SK-N-SH treated with all-trans-retinoic acid at 6 μM for 48 hours (cell line): ENCODE measurements at regions not wholly inside any gene's neighbourhood (a gene's known extent, or its start where the extent isn't known, plus 50 kb on each side); places are given as distances from the start of the nearest gene placed in this dataset.

ENCODE experiments used
- ATAC-seq: fragments of 200-7000 bp; cut with Tn5 transposase; 3 replicates; pipeline ENCODE4 v1.9.1; 2020; ENCODE audit warnings: mild to moderate bottlenecking, moderate library complexity
- ARNTL ChIP-seq: fragments of 450-650 bp; formaldehyde crosslinking; IDR thresholded peaks from 2 replicates; pipeline ENCODE4 v1.5.0; 2020; ENCODE audit warnings: low read depth, mild to moderate bottlenecking, moderate library complexity, borderline replicate concordance
- BACH2 ChIP-seq: fragments of 250-450 bp; sonication (Bioruptor Pico); IDR thresholded peaks from 2 replicates; pipeline ENCODE4 v1.9.0; 2021; ENCODE audit warnings: mild to moderate bottlenecking, borderline replicate concordance
- CSDC2 ChIP-seq: fragments of 250-450 bp; sonication (Bioruptor Pico); IDR thresholded peaks from 2 replicates; pipeline ENCODE4 v1.5.0; 2020; ENCODE audit warnings: mild to moderate bottlenecking, moderate library complexity
- ESRRG ChIP-seq: fragments of 250-450 bp; sonication (Bioruptor Pico); IDR thresholded peaks from 2 replicates; pipeline ENCODE4 v1.6.1; 2021; ENCODE audit warnings: mild to moderate bottlenecking
- GLIS3 ChIP-seq: fragments of 250-450 bp; sonication (Bioruptor Pico); IDR thresholded peaks from 2 replicates; pipeline ENCODE4 v1.5.0; 2020; ENCODE audit warnings: mild to moderate bottlenecking, moderate library complexity
- ISL1 ChIP-seq: fragments of 250-450 bp; sonication (Bioruptor Pico); IDR thresholded peaks from 2 replicates; pipeline ENCODE4 v2.1.2; 2022; ENCODE audit warnings: mild to moderate bottlenecking, moderate library complexity
- OSR1 ChIP-seq: fragments of 250-450 bp; sonication (Bioruptor Pico); IDR thresholded peaks from 2 replicates; pipeline ENCODE4 v1.8.0; 2022; ENCODE audit warnings: moderate library complexity, mild to moderate bottlenecking, inconsistent platforms
- PPARA ChIP-seq: fragments of 250-450 bp; sonication (Bioruptor Pico); IDR thresholded peaks from 2 replicates; pipeline ENCODE4 v1.5.0; 2020; ENCODE audit warnings: mild to moderate bottlenecking, borderline replicate concordance
- RARB ChIP-seq: fragments of 250-450 bp; sonication (Bioruptor Pico); IDR thresholded peaks from 2 replicates; pipeline ENCODE4 v1.8.0; 2021; ENCODE audit warnings: mild to moderate bottlenecking, moderate library complexity
- SNAI2 ChIP-seq: fragments of 250-450 bp; sonication (Bioruptor Pico); IDR thresholded peaks from 2 replicates; pipeline ENCODE4 v1.5.0; 2020; ENCODE audit warnings: mild to moderate bottlenecking, moderate library complexity
- TCF4 ChIP-seq: fragments of 250-450 bp; sonication (Bioruptor Pico); IDR thresholded peaks from 2 replicates; pipeline ENCODE4 v1.8.0; 2021; ENCODE audit warnings: mild to moderate bottlenecking, moderate library complexity, borderline replicate concordance
- TOX ChIP-seq: fragments of 250-450 bp; sonication (Bioruptor Pico); IDR thresholded peaks from 2 replicates; pipeline ENCODE4 v1.8.0; 2021; ENCODE audit warnings: mild to moderate bottlenecking, moderate library complexity, borderline replicate concordance
- ZC3H10 ChIP-seq: fragments of 250-450 bp; sonication (Bioruptor Pico); IDR thresholded peaks from 2 replicates; pipeline ENCODE4 v1.5.1; 2021; ENCODE audit warnings: mild to moderate bottlenecking, moderate library complexity
- ZFP3 ChIP-seq: fragments of 250-450 bp; sonication (Bioruptor Pico); IDR thresholded peaks from 2 replicates; pipeline ENCODE4 v1.5.0; 2020; ENCODE audit warnings: mild to moderate bottlenecking, moderate library complexity
- ZFP30 ChIP-seq: fragments of 450-650 bp; formaldehyde crosslinking; IDR thresholded peaks from 2 replicates; pipeline ENCODE4 v1.5.0; 2022; ENCODE audit warnings: mild to moderate bottlenecking, moderate library complexity
- ZNF565 ChIP-seq: fragments of 450-650 bp; formaldehyde crosslinking; conservative IDR thresholded peaks from 2 replicates; pipeline ENCODE4 v1.5.0; 2020; ENCODE audit warnings: low read depth, mild to moderate bottlenecking, moderate library complexity
- ZNF70 ChIP-seq: fragments of 450-650 bp; formaldehyde crosslinking; IDR thresholded peaks from 2 replicates; pipeline ENCODE4 v1.5.0; 2020; ENCODE audit warnings: mild to moderate bottlenecking, moderate library complexity
- ZNF8 ChIP-seq: fragments of 450-650 bp; formaldehyde crosslinking; IDR thresholded peaks from 2 replicates; pipeline ENCODE4 v1.5.0; 2020; ENCODE audit warnings: mild to moderate bottlenecking, moderate library complexity
- TF ChIP-seq, protein P1 (sequence below): fragments of 250-450 bp; sonication (Bioruptor Pico); IDR thresholded peaks from 2 replicates; pipeline ENCODE4 v1.8.0; 2021; ENCODE audit warnings: low read depth, mild to moderate bottlenecking, moderate library complexity, borderline replicate concordance
- TF ChIP-seq, protein P2 (sequence below): fragments of 250-450 bp; sonication (Bioruptor Pico); IDR thresholded peaks from 2 replicates; pipeline ENCODE4 v1.5.1; 2020; ENCODE audit warnings: low read depth, mild to moderate bottlenecking, moderate library complexity
- TF ChIP-seq, protein P3 (sequence below): fragments of 250-450 bp; sonication (Bioruptor Pico); IDR thresholded peaks from 2 replicates; pipeline ENCODE4 v1.5.1; 2021; ENCODE audit warnings: mild to moderate bottlenecking, moderate library complexity
- TF ChIP-seq, protein P4 (sequence below): fragments of 250-450 bp; sonication (Bioruptor Pico); IDR thresholded peaks from 2 replicates; pipeline ENCODE4 v1.5.0; 2020; ENCODE audit warnings: mild to moderate bottlenecking, moderate library complexity

GRCh38 chr13:84263354-84264069 is 381.2 kb upstream of the SLITRK1 start:
- TF ChIP-seq, protein P1, sequence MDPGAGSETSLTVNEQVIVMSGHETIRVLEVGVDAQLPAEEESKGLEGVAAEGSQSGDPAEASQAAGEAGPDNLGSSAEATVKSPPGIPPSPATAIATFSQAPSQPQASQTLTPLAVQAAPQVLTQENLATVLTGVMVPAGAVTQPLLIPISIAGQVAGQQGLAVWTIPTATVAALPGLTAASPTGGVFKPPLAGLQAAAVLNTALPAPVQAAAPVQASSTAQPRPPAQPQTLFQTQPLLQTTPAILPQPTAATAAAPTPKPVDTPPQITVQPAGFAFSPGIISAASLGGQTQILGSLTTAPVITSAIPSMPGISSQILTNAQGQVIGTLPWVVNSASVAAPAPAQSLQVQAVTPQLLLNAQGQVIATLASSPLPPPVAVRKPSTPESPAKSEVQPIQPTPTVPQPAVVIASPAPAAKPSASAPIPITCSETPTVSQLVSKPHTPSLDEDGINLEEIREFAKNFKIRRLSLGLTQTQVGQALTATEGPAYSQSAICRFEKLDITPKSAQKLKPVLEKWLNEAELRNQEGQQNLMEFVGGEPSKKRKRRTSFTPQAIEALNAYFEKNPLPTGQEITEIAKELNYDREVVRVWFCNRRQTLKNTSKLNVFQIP: no peak
- TF ChIP-seq, protein P2, sequence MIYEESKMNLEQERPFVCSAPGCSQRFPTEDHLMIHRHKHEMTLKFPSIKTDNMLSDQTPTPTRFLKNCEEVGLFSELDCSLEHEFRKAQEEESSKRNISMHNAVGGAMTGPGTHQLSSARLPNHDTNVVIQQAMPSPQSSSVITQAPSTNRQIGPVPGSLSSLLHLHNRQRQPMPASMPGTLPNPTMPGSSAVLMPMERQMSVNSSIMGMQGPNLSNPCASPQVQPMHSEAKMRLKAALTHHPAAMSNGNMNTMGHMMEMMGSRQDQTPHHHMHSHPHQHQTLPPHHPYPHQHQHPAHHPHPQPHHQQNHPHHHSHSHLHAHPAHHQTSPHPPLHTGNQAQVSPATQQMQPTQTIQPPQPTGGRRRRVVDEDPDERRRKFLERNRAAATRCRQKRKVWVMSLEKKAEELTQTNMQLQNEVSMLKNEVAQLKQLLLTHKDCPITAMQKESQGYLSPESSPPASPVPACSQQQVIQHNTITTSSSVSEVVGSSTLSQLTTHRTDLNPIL (CRISPR knock-in tag): no peak
- TF ChIP-seq ZNF8 (CRISPR knock-in tag): no peak
- TF ChIP-seq, protein P3, sequence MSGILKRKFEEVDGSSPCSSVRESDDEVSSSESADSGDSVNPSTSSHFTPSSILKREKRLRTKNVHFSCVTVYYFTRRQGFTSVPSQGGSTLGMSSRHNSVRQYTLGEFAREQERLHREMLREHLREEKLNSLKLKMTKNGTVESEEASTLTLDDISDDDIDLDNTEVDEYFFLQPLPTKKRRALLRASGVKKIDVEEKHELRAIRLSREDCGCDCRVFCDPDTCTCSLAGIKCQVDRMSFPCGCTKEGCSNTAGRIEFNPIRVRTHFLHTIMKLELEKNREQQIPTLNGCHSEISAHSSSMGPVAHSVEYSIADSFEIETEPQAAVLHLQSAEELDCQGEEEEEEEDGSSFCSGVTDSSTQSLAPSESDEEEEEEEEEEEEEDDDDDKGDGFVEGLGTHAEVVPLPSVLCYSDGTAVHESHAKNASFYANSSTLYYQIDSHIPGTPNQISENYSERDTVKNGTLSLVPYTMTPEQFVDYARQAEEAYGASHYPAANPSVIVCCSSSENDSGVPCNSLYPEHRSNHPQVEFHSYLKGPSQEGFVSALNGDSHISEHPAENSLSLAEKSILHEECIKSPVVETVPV (CRISPR knock-in tag): no peak
- no peak for TF ChIP-seq ZNF70
- TF ChIP-seq BACH2 (CRISPR knock-in tag): no peak
- no peak for TF ChIP-seq OSR1 (CRISPR knock-in tag)
- TF ChIP-seq RARB (CRISPR knock-in tag): no peak
- TF ChIP-seq SNAI2 (CRISPR knock-in tag): no peak
- TF ChIP-seq ZNF565 (CRISPR knock-in tag): no peak
- ATAC-seq: no peak

- no peak for ATAC-seq
- no peak for TF ChIP-seq ZFP3
- TF ChIP-seq ZNF70: no peak
Observed at GRCh38 chr13:84255226-84255797, 373.0 kb upstream of the SLITRK1 start.

DNA sequence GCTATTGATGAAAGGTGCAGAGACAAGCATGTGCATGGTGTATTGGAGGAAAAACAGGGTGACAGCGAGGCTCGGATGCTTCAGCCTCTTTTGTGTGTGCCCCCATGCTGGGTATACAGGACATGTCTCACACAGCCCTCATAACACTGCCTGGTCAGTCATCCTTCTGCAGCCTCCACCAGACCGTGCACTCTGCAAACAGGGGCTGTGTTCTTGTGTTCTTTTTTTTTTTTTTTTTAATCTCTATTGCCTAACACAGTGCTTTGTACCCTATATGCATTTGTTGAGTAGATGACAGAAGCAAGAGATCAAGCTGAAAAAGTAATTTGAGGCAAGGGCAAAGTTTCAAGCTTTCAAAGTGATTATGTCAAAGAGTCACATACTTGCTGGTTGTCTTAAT is 367.2 kb upstream of the SLITRK1 start:
- no peak for TF ChIP-seq CSDC2 (CRISPR knock-in tag)
- TF ChIP-seq ISL1 (CRISPR knock-in tag): no peak
- TF ChIP-seq ESRRG: no peak
- TF ChIP-seq ZFP30 (CRISPR knock-in tag): no peak
- no peak for TF ChIP-seq ZNF8 (CRISPR knock-in tag)
- TF ChIP-seq, protein P4, sequence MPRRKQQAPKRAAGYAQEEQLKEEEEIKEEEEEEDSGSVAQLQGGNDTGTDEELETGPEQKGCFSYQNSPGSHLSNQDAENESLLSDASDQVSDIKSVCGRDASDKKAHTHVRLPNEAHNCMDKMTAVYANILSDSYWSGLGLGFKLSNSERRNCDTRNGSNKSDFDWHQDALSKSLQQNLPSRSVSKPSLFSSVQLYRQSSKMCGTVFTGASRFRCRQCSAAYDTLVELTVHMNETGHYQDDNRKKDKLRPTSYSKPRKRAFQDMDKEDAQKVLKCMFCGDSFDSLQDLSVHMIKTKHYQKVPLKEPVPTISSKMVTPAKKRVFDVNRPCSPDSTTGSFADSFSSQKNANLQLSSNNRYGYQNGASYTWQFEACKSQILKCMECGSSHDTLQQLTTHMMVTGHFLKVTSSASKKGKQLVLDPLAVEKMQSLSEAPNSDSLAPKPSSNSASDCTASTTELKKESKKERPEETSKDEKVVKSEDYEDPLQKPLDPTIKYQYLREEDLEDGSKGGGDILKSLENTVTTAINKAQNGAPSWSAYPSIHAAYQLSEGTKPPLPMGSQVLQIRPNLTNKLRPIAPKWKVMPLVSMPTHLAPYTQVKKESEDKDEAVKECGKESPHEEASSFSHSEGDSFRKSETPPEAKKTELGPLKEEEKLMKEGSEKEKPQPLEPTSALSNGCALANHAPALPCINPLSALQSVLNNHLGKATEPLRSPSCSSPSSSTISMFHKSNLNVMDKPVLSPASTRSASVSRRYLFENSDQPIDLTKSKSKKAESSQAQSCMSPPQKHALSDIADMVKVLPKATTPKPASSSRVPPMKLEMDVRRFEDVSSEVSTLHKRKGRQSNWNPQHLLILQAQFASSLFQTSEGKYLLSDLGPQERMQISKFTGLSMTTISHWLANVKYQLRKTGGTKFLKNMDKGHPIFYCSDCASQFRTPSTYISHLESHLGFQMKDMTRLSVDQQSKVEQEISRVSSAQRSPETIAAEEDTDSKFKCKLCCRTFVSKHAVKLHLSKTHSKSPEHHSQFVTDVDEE (CRISPR knock-in tag): no peak
- TF ChIP-seq GLIS3: no peak
- no peak for TF ChIP-seq ARNTL (CRISPR knock-in tag)
- no peak for TF ChIP-seq ZFP3
- TF ChIP-seq PPARA (CRISPR knock-in tag): no peak
- TF ChIP-seq, protein P2 (CRISPR knock-in tag): no peak
- TF ChIP-seq TCF4 (CRISPR knock-in tag): no peak
- TF ChIP-seq OSR1 (CRISPR knock-in tag): no peak
- TF ChIP-seq RARB (CRISPR knock-in tag): no peak
- no peak for TF ChIP-seq ZNF70
- ATAC-seq: no peak

GRCh38 chr13:84243340-84243739 is 361.1 kb upstream of the SLITRK1 start:
- ATAC-seq: no peak
- no peak for TF ChIP-seq ZNF70
- no peak for TF ChIP-seq CSDC2 (CRISPR knock-in tag)
- no peak for TF ChIP-seq ZNF565 (CRISPR knock-in tag)
- no peak for TF ChIP-seq ZFP3
- TF ChIP-seq TOX: no peak
- TF ChIP-seq, protein P3 (CRISPR knock-in tag): no peak
- TF ChIP-seq BACH2 (CRISPR knock-in tag): no peak
- TF ChIP-seq OSR1 (CRISPR knock-in tag): no peak
- no peak for TF ChIP-seq TCF4 (CRISPR knock-in tag)
- no peak for TF ChIP-seq ISL1 (CRISPR knock-in tag)
- no peak for TF ChIP-seq ZC3H10 (CRISPR knock-in tag)
- TF ChIP-seq, protein P2 (CRISPR knock-in tag): no peak
- TF ChIP-seq ESRRG: no peak
- no peak for TF ChIP-seq RARB (CRISPR knock-in tag)
